HG03103 (cell line): ENCODE measurements at regions not wholly inside any gene's neighbourhood (a gene's known extent, or its start where the extent isn't known, plus 50 kb on each side); places are given as distances from the start of the nearest gene placed in this dataset.

ENCODE experiments used
- ATAC-seq: cut with Tn5 transposase; IDR thresholded peaks from one replicate; pipeline ENCODE4 v1.9.1; 2021; ENCODE audit warnings: low read depth; ENCODE audit not compliant: unreplicated experiment

DNA sequence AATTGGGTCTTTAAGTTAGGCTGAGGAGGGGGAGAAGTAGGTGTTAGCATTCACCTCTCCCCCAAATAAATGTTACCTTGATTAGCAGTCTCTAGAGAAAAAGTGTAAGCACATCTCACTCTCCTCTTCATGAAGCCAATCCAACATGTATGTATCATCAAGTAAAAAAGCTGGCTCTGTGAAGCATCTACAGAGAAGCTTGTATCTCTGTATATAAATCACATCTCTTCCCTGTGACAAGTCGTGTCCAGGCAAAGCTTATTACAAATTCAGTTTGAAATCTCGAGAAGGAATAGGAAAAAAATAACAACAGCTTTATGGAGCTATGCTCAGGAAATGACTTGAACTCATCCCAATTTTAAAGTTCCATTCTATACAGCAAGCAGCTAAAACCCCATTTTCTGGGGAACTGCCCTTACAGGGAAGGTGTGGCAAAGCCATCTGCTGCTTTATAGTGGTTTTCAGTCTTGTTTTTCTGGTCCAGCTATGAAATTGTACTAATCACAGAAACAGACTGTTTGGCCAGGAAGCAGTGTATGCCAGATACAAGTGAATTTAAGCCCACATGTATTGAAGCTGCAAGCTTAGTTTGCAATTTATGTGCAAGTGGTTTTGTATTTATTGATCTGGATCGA is 313.3 kb upstream of the NOCT start:
- ATAC-seq: no peak

- ATAC-seq: no peak
Observed at GRCh38 chr4:138698641-138699040, 316.9 kb upstream of the NOCT start.

- no peak for ATAC-seq
Observed at GRCh38 chr4:138697851-138698250, 317.7 kb upstream of the NOCT start.

- no peak for ATAC-seq
Observed at GRCh38 chr4:138696771-138697170, 318.8 kb upstream of the NOCT start.

DNA sequence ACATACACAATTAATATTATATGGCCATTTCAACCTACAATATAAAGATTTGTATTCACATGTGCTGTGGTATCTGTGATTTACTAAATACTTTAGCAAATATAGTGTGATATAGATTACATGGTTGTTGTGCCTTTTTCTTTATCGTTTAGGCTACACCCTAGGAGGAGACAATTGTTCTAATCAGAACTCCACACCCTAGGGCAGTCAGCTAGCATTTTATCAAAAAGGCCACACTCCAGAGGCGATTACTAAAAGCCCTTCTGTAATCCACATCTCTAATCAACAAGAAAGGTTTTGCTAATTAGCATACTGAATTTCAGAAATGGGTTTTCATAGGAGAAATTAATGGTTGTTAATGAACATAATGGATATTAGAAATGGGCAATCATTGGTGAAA is 319.5 kb upstream of the NOCT start:
- ATAC-seq: no peak

DNA sequence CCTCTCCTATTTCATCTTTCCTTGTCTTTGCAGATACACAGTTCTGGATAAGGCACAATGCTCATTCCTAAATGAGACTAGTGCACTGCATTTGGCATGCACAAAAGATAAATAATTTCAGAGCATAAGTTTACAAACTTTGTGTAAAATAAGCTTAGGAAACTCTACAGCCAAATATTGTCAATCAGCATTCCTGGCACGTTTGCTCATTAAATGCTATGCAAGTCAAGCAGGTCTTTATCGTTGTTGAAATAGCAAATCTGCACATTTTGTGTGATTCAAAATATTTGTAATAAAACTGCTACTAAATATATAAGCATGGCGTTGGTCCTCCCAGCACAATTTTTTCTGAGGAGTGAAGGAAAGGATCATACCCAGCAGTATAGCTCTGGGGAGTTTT is 322.1 kb upstream of the NOCT start:
- no peak for ATAC-seq

GRCh38 chr4:138692411-138692810 is 323.2 kb upstream of the NOCT start:
- no peak for ATAC-seq

GRCh38 chr4:138689593-138689992 is 326.0 kb upstream of the NOCT start:
- ATAC-seq: no peak

GRCh38 chr4:138689187-138689586 is 326.4 kb upstream of the NOCT start:
- no peak for ATAC-seq

DNA sequence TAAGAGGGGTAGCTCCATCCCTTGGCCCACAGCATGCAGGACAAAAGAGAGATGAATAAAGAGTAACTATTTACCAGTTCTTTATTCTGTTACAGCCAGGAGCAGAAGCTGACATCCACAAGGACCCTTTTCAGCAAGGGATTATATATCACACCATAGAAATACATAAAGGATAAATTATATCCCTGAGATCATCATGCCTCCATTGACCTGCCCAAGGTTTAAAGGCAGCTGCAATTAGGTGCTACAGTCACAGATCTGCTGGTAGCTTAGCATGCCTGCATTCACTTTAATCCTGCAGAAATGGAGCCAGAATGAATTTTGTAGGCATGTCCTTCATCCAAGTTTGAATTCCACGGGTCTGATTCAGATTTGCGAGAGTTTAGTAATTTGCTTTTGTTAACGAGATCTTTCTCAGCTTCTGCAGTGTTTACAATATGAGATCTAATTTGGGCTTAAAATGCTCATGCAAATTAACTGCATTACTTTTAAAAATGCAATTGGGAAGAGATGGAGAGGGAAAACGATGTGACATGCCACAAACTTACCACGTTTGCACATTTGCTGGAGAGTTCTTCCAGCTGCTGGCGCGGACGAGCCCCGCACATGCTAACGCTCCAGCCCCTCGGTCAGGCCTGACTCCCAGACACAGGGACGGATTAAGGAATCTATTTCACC is 327.0 kb upstream of the NOCT start:
- ATAC-seq: no peak

DNA sequence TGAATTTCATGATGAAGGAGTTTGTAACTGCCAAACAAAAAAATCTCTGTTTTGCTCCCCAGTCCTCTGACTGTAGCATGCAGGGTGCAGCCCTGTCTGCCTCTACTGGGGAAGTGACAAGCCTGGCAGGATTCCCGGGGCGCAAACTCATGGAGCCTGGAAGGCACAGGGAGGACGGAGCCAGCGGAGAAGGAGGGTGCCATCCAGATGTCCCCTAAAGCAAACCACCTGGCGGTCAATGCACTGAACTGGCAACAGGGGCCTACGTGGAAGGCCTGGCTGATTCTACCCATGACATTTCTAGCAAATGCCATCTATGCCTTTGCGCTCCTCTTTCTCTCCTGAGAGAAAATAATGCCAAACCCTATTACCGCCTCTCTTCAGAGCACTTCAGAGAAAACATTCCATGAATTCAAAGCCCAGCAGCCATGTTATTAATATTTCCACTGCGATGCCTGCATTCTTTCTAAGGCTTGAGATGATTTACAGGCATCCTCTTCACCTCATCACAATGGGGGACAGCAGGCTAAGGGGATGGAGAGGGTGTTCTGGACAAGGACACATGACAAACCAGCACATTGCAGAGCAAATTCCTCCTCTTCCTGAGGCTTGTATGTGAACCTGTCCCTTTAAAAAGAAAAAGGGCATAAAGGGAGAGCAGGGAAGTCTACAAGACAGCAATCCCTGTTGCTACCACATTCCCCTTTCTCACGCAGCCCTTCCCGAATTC is 329.3 kb upstream of the NOCT start:
- no peak for ATAC-seq

DNA sequence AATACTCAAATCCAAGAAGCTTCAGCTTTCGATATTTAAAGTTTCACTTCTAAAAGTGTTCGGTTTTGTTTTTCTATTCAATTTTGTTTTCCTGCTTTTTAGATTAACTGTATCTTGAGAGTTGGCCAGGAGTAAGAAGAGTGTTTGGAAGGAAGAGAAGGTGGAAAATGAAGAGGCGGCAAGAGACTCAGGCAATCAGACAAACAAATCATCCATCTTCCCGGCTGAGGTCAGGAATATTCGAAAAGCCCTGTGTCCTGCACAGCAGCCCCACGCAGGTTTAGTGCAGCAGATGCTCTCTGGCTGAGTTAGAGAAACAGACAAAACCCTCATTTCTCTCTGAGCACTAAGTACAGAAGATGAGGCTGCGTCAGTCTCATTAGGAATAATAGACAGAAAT is 330.3 kb upstream of the NOCT start:
- no peak for ATAC-seq

GRCh38 chr4:138680989-138681604 is 334.5 kb upstream of the NOCT start:
- peak; percentile 76 for ATAC-seq

GRCh38 chr4:138680256-138680655 is 335.3 kb upstream of the NOCT start:
- ATAC-seq: no peak

DNA sequence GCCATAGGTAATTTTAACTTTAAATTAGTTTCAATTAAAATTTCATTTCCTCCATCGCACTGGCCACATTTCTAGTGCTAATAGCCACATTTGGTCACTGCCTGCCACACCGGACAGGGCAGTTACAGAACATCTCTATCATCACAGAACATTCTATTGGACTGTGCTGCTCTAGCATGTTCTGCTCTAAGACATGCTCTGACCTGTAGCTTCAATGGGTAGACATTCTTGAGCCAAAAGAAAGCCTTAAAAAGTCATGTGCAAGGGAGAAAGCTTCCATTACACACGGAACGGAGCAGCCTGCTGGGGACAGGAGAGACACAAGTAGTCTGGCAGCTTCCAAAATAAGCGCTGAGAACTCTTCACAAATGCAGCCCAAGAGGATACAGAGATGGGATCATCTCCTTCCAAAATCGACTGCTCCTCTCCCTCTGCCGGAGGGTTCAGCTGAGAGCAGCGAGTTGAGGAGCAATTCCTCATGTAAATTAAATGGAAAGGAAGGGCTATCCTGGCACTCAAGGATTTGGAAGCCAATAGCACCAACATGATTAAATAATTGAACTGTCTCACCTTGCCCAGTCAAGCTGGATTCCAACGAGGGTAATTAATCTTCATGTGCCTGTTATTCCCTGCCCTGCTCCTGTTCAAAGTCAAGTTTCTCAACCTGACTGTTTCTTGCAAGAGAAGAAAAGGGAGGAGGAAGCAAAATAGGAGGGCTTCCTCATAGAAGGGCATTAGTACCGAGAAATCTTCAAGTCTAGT is 336.4 kb upstream of the NOCT start:
- ATAC-seq: no peak

- no peak for ATAC-seq
Observed at GRCh38 chr4:138677748-138678147, 337.8 kb upstream of the NOCT start.

GRCh38 chr4:138677212-138677611 is 338.4 kb upstream of the NOCT start:
- ATAC-seq: no peak

GRCh38 chr4:138675685-138676084 is 339.9 kb upstream of the NOCT start:
- ATAC-seq: no peak

DNA sequence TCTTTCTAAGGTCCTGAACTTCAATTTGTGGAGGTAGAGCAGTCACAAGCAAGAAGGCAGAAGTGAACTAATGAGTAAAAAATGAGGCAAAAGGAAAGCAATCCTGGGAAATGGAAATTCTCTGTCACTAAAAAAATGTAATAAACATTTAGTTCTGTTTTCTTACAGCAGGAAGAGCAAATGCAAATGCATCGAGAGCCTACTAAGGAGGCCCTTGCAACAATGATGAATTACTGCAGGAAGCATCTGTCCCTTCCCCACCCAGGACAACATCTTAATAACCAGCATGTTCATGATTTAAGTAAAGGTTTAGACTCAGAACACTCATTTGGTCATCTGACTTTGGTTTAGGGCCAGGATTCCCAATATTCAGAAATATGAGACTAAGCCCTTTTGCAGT is 341.4 kb upstream of the NOCT start:
- no peak for ATAC-seq

DNA sequence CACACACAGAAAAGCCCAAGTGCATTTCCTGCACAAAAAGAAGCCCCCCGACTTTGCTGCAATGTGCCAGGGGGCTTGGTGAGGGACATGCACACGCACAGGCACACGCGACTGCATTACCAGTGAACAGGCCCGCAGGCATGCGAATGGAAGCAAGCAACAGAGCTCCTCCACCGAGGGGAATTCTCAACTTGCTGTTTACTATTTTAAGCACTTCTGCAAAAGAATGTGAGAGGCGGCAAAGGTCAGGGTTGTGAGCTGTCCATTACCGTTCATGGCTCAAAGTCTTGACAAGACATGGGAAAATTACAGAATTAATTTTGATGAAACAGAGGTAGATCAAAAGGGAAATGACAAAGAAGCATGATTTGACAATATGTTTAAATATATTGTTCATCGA is 342.5 kb upstream of the NOCT start:
- ATAC-seq: no peak
